Skin of body (tissue), 1 donor: ENCODE measurements at regions not wholly inside any gene's neighbourhood (a gene's known extent, or its start where the extent isn't known, plus 50 kb on each side); places are given as distances from the start of the nearest gene placed in this dataset.
"Not testable (repeated sequence)": the region's sequence is repeated elsewhere in the genome, so short reads cannot be mapped to it uniquely, and the experiment has no call there.

Experiments
- DNase-seq: peaks from one replicate; lab custom pipeline; 2025; lab: John Stamatoyannopoulos, UW

GRCh38 chrX:1059576-1060561 lies 152.6 kb downstream of the CRLF2 start:
- DNase-seq = no peak

GRCh38 chrX:1053600-1053999 lies 158.8 kb downstream of the CRLF2 start:
- DNase-seq = not testable (repeated sequence)

- no peak for DNase-seq
Measured at GRCh38 chrX:1053072-1053471, 159.4 kb downstream of the CRLF2 start.

- no peak for DNase-seq
Measured at GRCh38 chrX:1052021-1052420, 160.4 kb downstream of the CRLF2 start.

GRCh38 chrX:1051421-1051820 lies 161.0 kb downstream of the CRLF2 start:
- DNase-seq = no peak

- no peak for DNase-seq
Measured at GRCh38 chrX:1045680-1046314, 166.7 kb downstream of the CRLF2 start.

- no peak for DNase-seq
Measured at GRCh38 chrX:1041091-1041490, 171.4 kb downstream of the CRLF2 start.

- not testable (repeated sequence) for DNase-seq
Measured at GRCh38 chrX:1035931-1036330, 176.5 kb downstream of the CRLF2 start.

GRCh38 chrX:1035206-1035605 lies 177.2 kb downstream of the CRLF2 start:
- DNase-seq = no peak

- no peak for DNase-seq
Measured at GRCh38 chrX:1034717-1035116, 177.7 kb downstream of the CRLF2 start.

- no peak for DNase-seq
Measured at GRCh38 chrX:1031521-1032430, 180.7 kb downstream of the CRLF2 start.

- DNase-seq = no peak
Measured at GRCh38 chrX:1029494-1029893, 183.0 kb downstream of the CRLF2 start.

GRCh38 chrX:1027680-1028079 lies 184.8 kb downstream of the CRLF2 start:
- no peak for DNase-seq

- DNase-seq = no peak
Measured at GRCh38 chrX:1027133-1027532, 185.3 kb downstream of the CRLF2 start.

- no peak for DNase-seq
Measured at GRCh38 chrX:1026263-1027015, 186.0 kb downstream of the CRLF2 start.

- peak; percentile 16 for DNase-seq
Measured at GRCh38 chrX:1025413-1025812, 187.0 kb downstream of the CRLF2 start.

- peak; percentile 71 for DNase-seq
Measured at GRCh38 chrX:1023676-1024075, 188.8 kb downstream of the CRLF2 start.

GRCh38 chrX:1021314-1021993 lies 191.0 kb downstream of the CRLF2 start:
- DNase-seq = not testable (repeated sequence)

GRCh38 chrX:1020634-1021166 lies 191.7 kb downstream of the CRLF2 start:
- DNase-seq = no peak

- not testable (repeated sequence) for DNase-seq
Measured at GRCh38 chrX:1016926-1017325, 195.5 kb downstream of the CRLF2 start.
